Activated naive CD8-positive, alpha-beta T cell treated with anti-CD3 and anti-CD28 coated beads, Interleukin-2, amount 50 U/mL, for 16 hours (primary cell): ENCODE measurements at regions not wholly inside any gene's neighbourhood (a gene's known extent, or its start where the extent isn't known, plus 50 kb on each side); places are given as distances from the start of the nearest gene placed in this dataset.

Experiments
- DNase-seq: peaks from one replicate; pipeline ENCODE4 v3.0.0-alpha.2; 2020; ENCODE audit warnings: low read depth, low spot score

GRCh38 chr7:93015779-93016481 is 101.8 kb downstream of the SAMD9 start:
- no peak for DNase-seq

- no peak for DNase-seq
These were observed 102.5 kb downstream of the SAMD9 start for GRCh38 chr7:93015101-93015778.

GRCh38 chr7:93014410-93014809 is 103.4 kb downstream of the SAMD9 start:
- no peak for DNase-seq

DNA sequence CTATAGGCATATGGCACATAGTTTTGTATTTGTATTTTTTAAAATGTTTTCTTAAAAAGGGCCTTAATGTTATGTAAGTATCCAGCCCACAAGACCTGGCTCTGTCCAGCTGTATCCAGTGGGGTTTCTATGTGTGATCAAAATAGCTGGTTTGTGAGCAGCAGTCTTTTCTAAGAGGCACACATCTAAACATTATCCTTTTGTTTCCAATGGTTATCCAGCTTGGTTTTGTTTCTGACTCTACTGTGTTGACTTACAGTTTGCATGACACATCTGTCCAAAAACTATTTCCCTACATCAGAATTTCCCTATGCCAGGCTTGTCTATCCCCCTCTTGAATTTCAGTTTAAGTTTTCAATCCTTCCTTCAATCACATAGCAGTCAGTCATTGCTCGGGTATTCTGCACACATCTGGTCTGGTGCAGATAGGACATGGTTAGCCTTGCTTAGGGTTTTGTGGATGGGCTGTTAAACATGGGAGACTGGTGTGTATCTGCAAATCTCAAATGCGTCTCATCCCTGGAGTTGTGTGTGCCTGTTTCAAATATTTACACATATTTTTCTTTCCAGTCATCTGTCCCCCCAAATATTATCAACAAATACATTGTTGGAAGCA is 104.2 kb downstream of the SAMD9 start:
- DNase-seq = no peak

GRCh38 chr7:93011351-93012294 is 106.2 kb downstream of the SAMD9 start:
- DNase-seq = no peak

DNA sequence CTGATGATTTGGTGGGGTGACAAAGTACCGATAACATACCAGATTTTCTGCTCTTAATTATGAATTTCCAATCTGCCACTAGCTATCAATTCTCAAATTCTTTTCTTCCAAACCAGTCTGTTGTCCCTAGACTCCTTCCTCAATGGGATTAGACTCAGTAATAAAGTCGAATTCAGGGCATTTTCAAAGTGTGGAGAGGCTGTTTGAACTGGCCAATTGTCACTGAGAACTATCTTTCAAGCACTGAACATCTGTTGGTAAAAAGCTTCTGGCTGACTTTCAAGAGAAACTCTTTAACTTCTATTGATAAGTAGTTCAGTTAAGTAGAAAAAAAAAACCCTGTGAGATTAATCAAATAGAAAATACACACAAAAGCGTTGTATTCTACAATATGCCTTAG is 108.9 kb downstream of the SAMD9 start:
- DNase-seq = no peak

- DNase-seq = no peak
These were observed 111.2 kb downstream of the SAMD9 start for GRCh38 chr7:93006480-93007095.

DNA sequence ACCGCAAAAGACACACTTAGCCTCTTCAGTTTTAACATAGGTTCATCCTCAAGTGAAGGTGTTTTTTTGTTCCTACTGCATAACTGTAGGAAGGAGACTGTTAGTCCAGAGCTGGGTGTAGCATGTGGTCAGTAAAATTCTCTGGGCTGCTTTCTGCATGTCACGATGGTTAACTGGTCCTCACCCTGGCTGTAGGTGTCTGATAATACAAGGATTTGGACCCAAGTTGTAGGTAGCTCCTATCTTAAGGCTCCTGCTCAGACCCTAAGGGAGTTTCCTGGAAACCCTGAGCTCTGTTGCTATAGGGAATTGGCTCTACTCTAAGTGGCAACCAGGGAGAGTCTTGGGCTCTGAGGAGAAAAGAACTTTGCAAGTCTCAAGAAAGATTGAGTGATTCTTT is 112.9 kb downstream of the SAMD9 start:
- no peak for DNase-seq

DNA sequence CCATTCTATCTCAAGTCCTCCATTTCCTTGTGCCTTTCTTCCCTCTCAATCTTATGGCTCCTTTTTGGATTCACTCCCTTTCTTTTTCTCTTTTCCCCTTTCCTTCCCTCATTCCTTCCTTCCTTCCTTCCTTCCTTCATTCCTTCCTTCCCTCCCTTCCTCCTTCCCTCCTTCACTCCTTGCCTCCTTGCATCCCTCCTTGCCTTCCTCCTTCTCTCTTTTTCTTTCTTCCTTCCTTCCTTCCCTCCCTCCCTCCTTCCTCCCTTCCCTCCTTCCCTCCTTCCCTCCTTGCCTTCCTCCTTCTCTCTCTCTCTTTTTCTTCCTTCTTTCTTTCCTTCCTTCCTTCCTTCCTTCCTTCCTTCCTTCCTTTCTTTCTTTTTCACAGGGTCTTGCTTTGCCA is 120.1 kb downstream of the SAMD9 start:
- DNase-seq = no peak

DNA sequence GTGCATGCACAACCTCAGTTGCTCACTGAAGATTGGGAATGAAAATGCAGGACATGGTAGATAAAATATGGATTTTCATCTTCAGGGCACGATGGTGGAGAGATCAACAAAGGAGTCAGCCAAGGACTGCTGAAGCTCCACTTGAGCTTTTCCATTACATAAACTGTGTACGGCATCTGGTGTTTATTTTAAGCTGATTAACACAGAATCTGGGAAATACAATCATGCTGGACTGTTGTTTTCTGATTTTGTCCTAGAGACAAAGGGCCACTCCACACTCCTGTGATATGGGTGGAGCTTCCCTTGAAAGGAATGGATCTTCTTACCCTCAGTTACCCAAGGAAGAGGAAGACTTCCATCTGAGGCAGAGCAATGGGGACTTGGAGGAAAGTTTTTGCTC is 120.6 kb downstream of the SAMD9 start:
- DNase-seq = no peak

DNA sequence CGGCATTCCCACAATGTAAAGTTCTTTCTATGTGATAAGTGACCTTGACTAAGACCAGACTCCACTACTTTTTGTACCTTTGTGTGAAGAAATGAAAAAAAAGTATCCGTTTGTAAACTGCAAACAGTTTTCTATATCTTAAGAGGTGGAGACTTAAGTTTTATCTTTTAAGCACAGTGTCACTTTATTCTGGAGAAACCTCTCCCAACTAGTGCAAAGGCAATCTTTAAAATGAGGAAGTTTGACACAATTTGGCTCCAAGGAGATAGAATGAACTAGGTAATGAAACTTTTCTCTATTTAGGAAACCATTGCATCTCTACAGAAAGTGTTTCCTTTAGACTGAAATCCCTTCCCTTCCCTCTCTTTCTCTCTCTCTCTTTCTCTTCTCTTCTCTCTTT is 122.9 kb downstream of the SAMD9 start:
- no peak for DNase-seq

DNA sequence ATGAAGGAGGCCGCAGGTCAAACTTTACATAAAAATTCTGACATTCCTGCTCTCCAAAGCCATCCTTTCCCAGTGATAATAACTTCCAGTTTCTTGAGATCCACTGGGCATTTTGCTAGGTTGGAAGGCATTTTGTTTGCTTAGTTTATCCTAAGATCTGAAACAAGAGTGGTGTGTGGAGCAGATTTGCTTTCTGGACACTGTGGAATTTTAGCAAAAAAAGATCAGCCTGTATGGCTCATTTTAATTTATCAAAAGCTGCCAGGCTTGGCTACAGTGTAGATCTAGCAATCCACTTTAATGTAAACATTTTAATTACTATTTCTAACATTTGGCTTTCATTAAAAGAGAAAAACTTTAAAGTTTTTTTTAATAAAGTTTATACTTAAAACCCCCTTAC is 124.8 kb downstream of the SAMD9 start:
- no peak for DNase-seq

GRCh38 chr7:92992483-92992882 is 125.3 kb downstream of the SAMD9 start:
- no peak for DNase-seq

DNA sequence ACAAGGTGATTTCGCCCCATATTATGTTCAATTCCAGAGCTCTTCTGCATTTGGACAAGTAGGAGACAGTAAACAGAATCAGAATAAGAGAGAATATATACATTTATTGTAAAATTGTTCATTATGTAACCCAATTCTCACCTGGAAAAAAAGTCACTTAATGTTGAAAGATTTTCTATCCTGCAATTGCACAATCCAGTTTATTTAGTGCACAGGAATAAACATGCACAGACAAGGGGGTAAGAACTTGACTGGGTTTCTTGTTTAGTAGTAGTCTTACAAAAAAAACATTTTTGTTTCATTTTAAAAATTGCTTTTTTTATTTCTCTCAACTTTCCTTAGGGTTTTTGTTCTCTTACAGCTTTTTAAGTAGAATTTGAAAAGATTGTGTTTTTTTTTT is 126.6 kb downstream of the SAMD9 start:
- no peak for DNase-seq

DNA sequence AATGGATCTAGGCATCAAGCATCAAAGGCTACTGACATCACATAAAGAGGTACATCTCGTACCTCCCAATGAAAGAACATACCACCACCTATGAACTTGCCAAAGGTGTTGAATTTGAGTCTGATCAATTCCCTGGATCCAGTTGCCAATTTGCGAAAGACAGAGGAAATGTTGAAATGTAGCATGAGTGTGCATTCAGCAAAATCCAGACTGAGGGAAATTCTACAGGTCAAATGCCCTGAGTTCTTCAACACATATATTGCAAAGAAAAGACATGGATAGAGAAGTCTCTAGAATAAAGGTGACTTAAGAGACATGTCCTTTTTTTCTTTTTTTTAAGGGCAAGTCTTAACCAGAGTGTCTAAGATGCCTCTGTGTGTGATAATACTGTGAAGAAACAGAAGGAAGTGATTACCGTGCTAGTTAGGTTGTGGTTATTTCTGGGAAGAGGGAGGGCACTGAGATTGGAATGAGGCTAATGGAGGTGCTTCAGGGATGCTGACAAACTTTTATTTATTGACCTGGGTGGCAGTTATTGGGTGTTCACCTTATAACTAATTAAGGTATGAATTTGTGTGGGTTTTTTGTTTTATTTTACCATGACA is 128.7 kb downstream of the SAMD9 start:
- DNase-seq = no peak

- no peak for DNase-seq
These were observed 129.7 kb downstream of the SAMD9 start for GRCh38 chr7:92988051-92988450.

GRCh38 chr7:92987538-92987937 is 130.2 kb downstream of the SAMD9 start:
- DNase-seq = no peak

- no peak for DNase-seq
These were observed 130.7 kb downstream of the SAMD9 start for GRCh38 chr7:92987095-92987494.

- DNase-seq = no peak
These were observed 134.9 kb downstream of the SAMD9 start for GRCh38 chr7:92982928-92983327.

DNA sequence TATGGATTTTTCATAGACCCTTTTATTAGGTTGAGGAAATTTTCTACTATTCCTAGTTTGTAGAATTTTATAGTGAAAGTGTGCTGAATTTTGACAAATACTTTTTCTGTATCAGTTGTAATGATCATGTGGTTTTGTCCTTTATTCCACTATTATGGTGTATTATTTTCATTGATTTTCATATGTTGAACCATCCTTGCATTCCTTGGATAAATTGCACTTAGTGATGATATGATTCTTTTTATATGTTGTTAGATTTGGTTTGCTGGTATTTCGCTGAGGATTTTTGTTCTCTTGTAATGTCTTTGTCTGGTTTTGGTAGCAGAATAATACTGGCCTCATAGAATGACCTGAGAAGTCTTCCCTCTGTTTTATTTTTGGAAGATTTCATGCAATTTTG is 140.6 kb upstream of the CDK6 start:
- DNase-seq = no peak

DNA sequence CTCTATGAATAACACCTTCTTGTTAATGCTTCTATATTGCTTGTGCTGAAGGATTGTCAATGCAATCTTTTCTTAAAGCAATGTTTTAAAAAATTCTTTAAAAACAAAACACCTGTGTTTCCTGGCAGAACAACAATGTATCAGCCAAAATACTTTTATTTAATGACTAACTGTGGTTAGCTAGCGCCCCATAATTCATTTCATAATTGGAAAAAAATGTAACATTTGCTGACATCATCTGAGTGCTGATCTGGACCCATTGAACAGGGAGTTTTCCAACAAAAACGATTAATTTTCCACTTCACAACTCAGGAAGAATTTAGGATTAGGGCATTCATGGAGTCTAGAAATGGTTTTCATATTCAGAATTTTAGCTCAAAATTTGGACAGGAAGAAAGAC is 137.6 kb upstream of the CDK6 start:
- no peak for DNase-seq
